ENCODE measurements at regions not wholly inside any gene's neighbourhood (a gene's known extent, or its start where the extent isn't known, plus 50 kb on each side); places are given as distances from the start of the nearest gene placed in this dataset.
"Not testable (repeated sequence)": the region's sequence is repeated elsewhere in the genome, so short reads cannot be mapped to it uniquely, and the experiment has no call there.

- no peak overlapping the region for H3K4me3 ChIP-seq (ENCODE audit: low read depth, low read length)
- TF ChIP-seq, protein P1, sequence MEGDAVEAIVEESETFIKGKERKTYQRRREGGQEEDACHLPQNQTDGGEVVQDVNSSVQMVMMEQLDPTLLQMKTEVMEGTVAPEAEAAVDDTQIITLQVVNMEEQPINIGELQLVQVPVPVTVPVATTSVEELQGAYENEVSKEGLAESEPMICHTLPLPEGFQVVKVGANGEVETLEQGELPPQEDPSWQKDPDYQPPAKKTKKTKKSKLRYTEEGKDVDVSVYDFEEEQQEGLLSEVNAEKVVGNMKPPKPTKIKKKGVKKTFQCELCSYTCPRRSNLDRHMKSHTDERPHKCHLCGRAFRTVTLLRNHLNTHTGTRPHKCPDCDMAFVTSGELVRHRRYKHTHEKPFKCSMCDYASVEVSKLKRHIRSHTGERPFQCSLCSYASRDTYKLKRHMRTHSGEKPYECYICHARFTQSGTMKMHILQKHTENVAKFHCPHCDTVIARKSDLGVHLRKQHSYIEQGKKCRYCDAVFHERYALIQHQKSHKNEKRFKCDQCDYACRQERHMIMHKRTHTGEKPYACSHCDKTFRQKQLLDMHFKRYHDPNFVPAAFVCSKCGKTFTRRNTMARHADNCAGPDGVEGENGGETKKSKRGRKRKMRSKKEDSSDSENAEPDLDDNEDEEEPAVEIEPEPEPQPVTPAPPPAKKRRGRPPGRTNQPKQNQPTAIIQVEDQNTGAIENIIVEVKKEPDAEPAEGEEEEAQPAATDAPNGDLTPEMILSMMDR (IDR thresholded peaks at IDR 0.05; ENCODE audit: insufficient read depth, low read depth, low read length), result no peak
- no peak for DNase-seq (ENCODE audit: low read depth)
Observed at GRCh38 chr3:128546646-128547045, 53.6 kb upstream of the GATA2 start.

- no peak overlapping the region for H3K4me3 ChIP-seq (ENCODE audit: low read depth, low read length)
- TF ChIP-seq, protein P1 (IDR thresholded peaks at IDR 0.05; ENCODE audit: insufficient read depth, low read depth, low read length), result no peak
- DNase-seq (ENCODE audit: low read depth), result no peak
Observed at GRCh38 chr3:128545120-128545752, 52.2 kb upstream of the GATA2 start.

DNA sequence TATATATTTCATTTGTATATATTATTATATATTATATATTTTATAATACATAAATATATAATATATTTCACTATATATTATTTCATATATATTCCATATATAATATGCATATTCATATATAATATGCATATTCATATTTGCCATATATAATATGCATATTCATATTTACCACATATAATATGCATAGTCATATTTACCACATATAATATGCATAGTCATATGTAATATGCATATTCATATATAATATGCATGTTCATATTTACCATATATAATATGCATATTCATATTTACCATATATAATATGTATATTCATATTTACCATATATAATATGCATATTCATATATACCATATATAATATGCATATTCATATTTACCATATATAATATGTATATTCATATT is 51.2 kb upstream of the GATA2 start:
- DNase-seq (ENCODE audit: low read depth), result no peak
- no peak overlapping the region for H3K4me3 ChIP-seq (ENCODE audit: low read depth, low read length)
- TF ChIP-seq, protein P1 (IDR thresholded peaks at IDR 0.05; ENCODE audit: insufficient read depth, low read depth, low read length), result no peak

DNA sequence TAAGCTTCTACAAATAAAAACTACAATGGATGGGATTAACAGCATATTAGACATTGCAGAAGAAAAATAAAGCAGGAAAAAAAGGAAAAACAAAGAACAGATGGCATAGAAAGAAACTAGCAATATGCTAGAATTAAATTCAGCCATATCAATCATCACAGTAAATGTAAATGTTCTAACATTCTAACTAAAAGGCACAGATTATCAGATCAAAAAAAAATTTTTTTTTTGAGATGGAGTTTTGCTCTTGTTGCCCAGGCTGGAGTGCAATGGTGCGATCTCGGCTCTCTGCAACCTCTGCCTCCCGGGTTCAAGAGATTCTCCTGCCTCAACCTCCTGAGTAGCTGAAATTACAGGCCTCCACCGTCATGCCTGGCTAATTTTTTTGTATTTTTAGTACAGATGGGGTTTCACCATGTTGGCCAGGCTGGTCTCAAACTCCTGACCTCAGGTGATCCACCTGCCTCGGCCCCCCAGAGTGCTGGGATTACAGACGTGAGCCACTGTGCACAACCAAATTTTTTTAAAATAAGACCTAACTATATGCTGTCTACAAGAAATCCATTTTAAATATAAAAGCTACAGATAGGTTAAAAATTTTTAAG is 50.7 kb upstream of the GATA2 start:
- DNase-seq (ENCODE audit: low read depth); H3K4me3 ChIP-seq (ENCODE audit: low read depth, low read length): not testable (repeated sequence)

All from fibroblast of villous mesenchyme (primary cell).